Endothelial cell of hepatic sinusoid (primary cell): ENCODE measurements at regions not wholly inside any gene's neighbourhood (a gene's known extent, or its start where the extent isn't known, plus 50 kb on each side); places are given as distances from the start of the nearest gene placed in this dataset.

ENCODE experiments used
- in situ Hi-C: cut with HindIII; loops from 2 replicates; pipeline ENCODE4 v1.10.0; 2017; ENCODE audit warnings: low sequenced_read_pairs

DNA sequence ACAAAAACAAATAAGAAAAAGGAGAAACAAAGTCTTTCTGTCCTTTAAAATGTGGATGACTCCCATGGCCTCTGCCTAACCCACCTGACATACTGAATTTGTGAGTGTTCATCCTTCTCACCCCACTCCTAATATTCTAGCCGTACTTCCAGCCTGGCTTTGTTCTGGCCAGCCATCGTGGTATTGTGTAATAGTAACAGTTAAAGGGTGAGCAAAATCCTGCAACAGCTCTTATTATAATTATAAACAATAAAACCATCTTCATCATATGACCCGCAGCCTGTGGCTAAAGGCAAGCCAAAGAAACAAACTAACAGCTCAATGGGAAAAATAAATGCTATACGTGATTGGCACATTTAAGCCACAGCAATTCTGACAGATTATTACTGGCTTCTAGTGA, 721.6 kb upstream of the TENM4 start:
- in situ Hi-C loops, result no loop called here

DNA sequence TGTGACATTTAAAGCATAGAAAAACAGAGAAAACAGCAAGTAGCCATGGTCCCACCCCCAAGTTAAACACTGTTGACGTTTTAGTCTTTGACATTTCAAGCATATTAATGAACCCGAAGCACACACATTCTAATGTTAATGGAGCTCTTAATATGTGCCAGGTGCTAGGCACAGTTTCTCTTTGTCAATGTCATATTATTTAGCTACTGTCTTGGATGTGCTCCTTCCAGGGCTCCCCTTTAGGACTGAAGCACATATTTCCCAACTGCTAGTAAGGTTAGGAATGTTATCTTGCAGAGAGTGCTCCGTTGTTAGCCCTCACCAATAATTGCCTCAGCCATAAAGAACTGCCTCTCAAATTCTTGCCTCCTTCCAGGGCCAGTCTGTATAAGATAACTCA, 716.6 kb upstream of the TENM4 start:
- in situ Hi-C loops, result no loop called here

DNA sequence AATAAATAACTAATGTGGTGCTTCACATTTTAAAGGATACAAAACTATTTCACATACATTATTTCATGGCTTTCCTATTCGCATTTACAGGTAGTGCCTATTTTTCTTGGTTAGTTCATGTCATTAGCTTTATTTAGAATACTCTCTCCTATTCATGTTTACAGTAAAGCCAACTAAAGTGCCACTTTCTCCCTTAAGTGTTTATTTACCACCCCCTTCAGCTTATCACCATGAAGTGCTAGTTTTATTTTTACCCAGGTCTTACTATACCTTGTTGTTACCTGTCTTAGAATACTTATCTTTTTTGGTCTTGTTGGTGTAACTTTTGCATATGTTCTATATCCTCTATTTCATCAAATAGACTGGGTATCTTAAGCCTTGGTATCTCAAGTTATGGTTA, 715.2 kb upstream of the TENM4 start:
- in situ Hi-C loops, result no loop called here

GRCh38 chr11:80155412-80156017, 714.7 kb upstream of the TENM4 start:
- in situ Hi-C loops, result no loop called here

GRCh38 chr11:80146232-80146631, 705.4 kb upstream of the TENM4 start:
- in situ Hi-C loops, result no loop called here

GRCh38 chr11:80144897-80145594, 704.2 kb upstream of the TENM4 start:
- in situ Hi-C loops, result no loop called here

DNA sequence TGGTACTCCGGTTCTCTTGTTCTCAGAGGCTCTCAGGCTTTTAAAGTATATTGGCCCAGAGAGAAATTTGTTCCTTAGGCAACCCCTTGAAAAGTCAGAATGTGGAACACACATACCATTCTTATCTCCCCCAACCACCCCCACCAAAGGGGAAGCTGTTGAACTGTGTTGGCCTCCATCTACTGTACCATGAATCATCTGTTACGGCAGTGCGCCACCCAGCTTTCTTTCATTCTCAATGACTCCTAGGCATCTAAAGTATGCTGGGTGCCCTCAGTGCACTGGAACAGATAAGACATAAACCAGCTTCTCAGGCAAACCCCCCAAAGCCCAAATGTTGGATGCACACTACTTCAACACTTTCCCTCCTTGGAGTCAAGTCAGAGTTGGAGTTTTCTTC, 696.2 kb upstream of the TENM4 start:
- in situ Hi-C loops, result loop anchor here (10.0 kb wide), 1 partner anchor 422 kb away; no protein-coding TSS in a partner anchor

DNA sequence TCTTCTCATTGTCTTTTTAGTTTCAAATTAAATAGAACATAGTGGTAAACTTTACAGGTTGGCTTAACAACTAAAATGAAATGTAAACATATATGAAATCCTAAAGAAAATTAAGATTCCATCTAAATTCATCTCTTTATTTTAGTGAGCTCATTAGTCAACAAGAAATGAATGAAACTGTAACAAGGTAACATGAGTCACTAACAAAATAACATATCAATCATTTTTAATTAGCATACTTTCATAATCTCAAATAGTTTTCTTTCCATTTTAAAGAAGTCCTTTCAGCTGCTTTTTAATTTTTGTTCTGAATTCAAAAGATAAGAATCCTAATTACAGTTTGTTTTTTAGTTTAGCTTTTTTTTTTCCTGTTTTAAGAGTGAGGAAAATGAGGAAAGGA, 688.6 kb upstream of the TENM4 start:
- in situ Hi-C loops, result no loop called here

DNA sequence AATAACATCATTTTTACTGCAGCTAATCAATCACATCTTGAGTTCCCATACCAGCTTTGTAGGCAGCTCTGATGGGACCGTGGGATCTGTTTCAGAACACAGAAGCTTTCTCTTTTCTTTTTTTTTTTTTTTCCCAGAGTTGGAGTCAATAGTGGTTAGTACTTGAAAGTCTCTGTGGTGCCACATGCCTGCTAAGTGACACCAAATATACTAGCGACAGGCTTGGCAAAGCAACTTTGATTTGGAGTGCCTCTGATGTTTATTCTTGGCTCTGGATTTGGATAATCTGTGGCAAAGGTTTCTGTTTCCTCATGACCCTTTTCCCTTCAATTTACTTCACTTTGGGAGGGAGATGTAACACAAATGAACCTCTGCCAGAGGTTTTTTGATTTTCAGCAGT, 681.4 kb upstream of the TENM4 start:
- in situ Hi-C loops, result no loop called here

DNA sequence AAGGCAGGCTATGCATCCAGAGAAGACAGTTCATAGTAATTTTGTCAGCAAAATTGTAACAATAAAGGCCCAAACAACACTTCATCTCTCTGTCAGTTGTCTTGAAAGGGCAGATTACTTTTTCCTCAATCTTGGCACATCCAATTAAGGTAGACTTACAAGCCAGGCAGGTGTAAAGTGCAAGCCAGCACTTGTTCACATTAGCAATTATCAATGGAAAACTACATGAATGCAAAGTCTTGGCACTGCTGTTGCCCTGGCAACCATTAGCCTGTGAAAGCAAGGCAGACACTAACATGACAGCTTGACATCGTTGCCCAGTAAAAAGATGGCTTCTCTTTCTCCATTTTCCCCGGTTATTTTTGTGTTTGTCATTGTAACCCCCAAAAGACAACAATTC, 677.2 kb upstream of the TENM4 start:
- in situ Hi-C loops, result no loop called here

DNA sequence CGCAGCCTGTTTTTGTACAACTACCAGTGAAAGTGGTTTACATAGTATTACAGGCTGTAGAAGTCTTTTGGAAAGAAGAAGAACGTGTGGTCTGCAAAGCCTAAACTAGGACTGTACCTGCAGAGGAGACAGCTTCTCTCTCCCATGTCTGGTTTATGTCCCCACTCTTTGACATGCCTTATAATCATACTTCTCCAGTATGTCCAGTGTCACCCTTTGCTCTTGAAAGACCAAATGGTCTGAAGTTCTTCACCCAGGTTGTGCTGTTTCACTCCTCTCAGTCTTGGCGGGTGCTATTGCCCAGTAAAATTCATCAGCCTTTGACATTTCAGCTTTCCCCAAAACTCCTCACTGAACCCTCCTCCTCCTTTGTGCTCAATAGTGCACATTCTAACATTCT, 676.0 kb upstream of the TENM4 start:
- in situ Hi-C loops, result no loop called here

GRCh38 chr11:80109652-80110051, 668.8 kb upstream of the TENM4 start:
- in situ Hi-C loops, result no loop called here

- in situ Hi-C loops, result no loop called here
Measured at GRCh38 chr11:80109031-80109430, 668.2 kb upstream of the TENM4 start.

DNA sequence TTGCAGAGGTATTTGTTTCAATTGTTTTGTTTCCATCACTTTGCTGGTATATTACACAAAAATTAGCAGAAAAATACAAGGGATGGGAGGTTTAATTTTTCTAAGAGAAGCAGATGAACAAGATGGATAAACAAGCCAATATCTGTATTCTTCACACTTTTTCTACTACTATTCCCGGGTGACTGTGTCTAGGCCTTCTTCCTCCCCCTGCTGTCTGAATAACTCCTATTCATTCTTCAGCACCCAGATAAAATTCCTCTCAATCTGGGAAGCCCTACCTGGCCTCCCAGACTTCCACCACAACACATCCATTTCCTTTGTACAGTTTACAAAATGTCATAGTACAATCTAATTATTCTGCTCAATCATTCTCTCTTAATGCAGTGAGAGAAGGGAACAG, 666.6 kb upstream of the TENM4 start:
- in situ Hi-C loops, result no loop called here

DNA sequence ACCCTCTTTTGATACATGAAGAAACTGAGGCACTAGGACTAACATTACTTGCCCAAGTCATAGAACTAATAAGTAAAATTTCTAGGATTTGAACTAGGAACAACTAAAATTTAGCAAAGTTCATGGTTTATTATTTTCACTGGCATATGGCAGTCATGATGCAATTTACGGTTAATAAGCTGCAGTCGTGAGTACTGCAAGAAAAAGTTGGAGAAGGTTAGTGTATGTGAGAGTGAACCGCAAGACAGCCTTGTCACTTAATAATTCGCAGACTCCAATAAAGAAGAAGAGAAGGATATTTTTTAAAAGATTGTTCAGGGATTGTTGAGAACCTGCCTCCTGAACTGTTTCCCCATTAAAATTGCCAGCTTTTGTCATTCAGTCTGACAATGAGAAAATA, 663.4 kb upstream of the TENM4 start:
- in situ Hi-C loops, result no loop called here

GRCh38 chr11:80103142-80103859, 662.5 kb upstream of the TENM4 start:
- in situ Hi-C loops, result no loop called here

GRCh38 chr11:80097146-80097545, 656.3 kb upstream of the TENM4 start:
- in situ Hi-C loops, result no loop called here

DNA sequence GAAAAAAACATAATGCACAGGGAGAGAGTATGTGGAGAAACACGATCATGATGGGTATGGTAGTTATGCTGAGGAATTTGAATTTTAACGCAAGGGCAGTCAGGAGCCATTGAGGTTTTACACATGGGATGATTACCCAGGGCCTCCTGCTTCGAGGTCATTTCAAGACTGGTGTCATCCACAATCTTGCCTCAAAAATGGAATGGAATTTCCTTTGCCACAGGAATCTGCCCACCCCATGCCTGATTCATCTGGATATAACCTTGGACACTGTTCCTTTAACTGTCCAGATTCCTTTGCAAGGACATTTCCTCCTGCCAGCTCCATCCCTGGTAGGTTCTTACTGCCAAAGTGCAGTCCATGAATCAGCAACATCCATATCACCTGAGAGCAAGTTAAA, 655.9 kb upstream of the TENM4 start:
- in situ Hi-C loops, result no loop called here

DNA sequence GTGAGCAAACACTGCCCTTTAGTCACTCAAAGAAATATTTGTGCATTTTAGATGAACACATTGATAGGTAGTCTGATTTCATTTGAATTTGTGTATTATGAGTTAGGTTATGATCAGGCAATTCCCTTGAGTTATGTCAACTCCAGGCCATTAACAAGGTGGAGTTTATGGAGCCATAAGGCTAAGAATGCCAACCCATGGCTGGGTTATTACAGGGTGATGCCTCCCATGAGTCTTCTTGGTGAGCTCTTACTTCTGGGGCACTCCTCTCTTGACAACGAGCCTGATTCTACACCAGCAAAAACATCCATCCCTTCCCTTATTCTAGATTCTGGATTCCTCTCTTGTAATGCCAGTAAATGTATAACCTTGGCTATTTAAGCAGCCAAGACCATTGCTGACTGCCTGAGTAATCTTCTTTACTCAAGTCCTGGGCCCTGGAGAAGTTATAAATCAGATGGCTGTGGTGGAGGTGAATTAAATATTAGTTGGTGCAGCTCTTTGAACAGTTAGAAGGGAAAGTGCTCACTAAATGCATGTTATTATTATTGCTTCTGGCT, 645.7 kb upstream of the TENM4 start:
- in situ Hi-C loops, result no loop called here

GRCh38 chr11:80085563-80085962, 644.7 kb upstream of the TENM4 start:
- in situ Hi-C loops, result no loop called here

DNA sequence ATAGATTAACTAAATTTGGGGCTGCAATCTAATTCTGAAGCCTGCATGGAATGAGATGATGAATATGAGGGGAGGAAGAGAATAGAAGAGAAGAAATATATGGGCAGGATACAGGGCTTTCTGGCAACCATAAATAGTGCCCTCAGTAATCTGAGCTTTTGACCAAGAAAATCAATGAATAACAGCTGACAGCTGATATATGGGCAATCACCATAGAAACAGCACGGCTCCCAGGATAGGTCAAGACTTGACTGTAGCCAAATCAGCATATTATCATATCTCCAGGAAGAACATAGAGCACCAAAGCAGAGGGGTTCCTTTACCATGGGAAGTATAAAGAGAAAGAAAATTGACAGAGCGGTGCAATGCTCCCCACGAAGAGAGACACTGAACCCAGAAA, 643.8 kb upstream of the TENM4 start:
- in situ Hi-C loops, result no loop called here

DNA sequence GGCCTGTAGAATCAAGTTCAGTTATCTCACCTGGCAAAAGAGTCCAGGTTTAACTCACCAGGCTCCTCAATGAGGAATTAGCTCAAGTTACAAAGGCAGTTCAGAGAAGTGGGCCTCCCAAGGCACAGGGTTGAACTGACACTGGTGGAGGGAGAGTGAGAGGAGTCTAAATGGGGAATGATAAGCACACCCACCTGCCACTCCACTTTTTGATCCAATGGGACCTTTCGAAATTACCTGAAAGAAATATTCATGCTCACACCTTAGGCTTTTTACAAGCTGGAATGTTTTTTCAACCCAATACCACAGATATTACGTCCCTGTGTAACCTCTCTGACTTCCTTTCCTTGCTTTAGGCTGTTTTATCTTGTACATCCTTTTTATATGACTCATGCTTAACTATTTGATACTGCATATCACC, 642.7 kb upstream of the TENM4 start:
- in situ Hi-C loops, result no loop called here
